Mesendoderm (in vitro differentiated cells): ENCODE measurements at regions not wholly inside any gene's neighbourhood (a gene's known extent, or its start where the extent isn't known, plus 50 kb on each side); places are given as distances from the start of the nearest gene placed in this dataset.
"Not testable (repeated sequence)": the region's sequence is repeated elsewhere in the genome, so short reads cannot be mapped to it uniquely, and the experiment has no call there.

Experiments used
- DNase-seq: peaks from one replicate; pipeline ENCODE4 v3.0.0; 2013
- H2AK5ac ChIP-seq: 2 replicates; pipeline ENCODE4 v1.6.1; 2013; ENCODE audit warnings: low read length, inconsistent platforms
- H2BK120ac ChIP-seq: 2 replicates; pipeline ENCODE4 v1.6.1; 2013; ENCODE audit warnings: low read depth, mild to moderate bottlenecking, low read length, moderate library complexity, mixed read lengths
- H2BK15ac ChIP-seq: replicated peaks from 2 replicates; pipeline ENCODE4 v1.6.1; 2013; ENCODE audit warnings: low read depth, mild to moderate bottlenecking, moderate library complexity
- H2BK5ac ChIP-seq: 2 replicates; pipeline ENCODE4 v1.6.1; 2013; ENCODE audit warnings: low read length, inconsistent platforms
- H3K18ac ChIP-seq: 2 replicates; pipeline ENCODE4 v1.6.1; 2013; ENCODE audit warnings: mild to moderate bottlenecking, low read length, mixed read lengths
- H3K23ac ChIP-seq: one replicate; pipeline ENCODE4 v1.6.1; 2013; ENCODE audit warnings: low read length
- H3K27ac ChIP-seq: 2 replicates; pipeline ENCODE4 v1.5.1; 2013; ENCODE audit warnings: low read depth, mild to moderate bottlenecking, inconsistent platforms, low read length, moderate library complexity
- H3K27me3 ChIP-seq: 2 replicates; pipeline ENCODE4 v1.6.1; 2013; ENCODE audit warnings: low read length, control low read depth, mild to moderate bottlenecking, inconsistent platforms; ENCODE audit not compliant: insufficient read depth, poor library complexity
- H3K36me3 ChIP-seq: 2 replicates; pipeline ENCODE4 v1.6.1; 2013; ENCODE audit warnings: low read length, inconsistent platforms; ENCODE audit not compliant: control insufficient read depth, insufficient read depth
- H3K4ac ChIP-seq: one replicate; pipeline ENCODE4 v1.6.1; 2013; ENCODE audit warnings: low read depth, mild to moderate bottlenecking, low read length, moderate library complexity
- H3K4me1 ChIP-seq: 2 replicates; pipeline ENCODE4 v1.6.1; 2013; ENCODE audit warnings: low read depth, low read length, inconsistent platforms; ENCODE audit not compliant: control insufficient read depth
- H3K4me2 ChIP-seq: 2 replicates; pipeline ENCODE4 v1.6.1; 2013; ENCODE audit warnings: low read length
- H3K4me3 ChIP-seq: 2 replicates; pipeline ENCODE4 v1.5.1; 2013; ENCODE audit warnings: mild to moderate bottlenecking, low read length
- H3K56ac ChIP-seq: one replicate; pipeline ENCODE4 v1.6.1; 2013; ENCODE audit warnings: low read length
- H3K79me1 ChIP-seq: 2 replicates; pipeline ENCODE4 v1.6.1; 2013; ENCODE audit warnings: low read length, inconsistent platforms
- H3K79me2 ChIP-seq: 2 replicates; pipeline ENCODE4 v1.6.1; 2013; ENCODE audit warnings: mild to moderate bottlenecking, low read length; ENCODE audit not compliant: control insufficient read depth, insufficient read depth
- H3K9ac ChIP-seq: 2 replicates; pipeline ENCODE4 v1.6.1; 2013; ENCODE audit warnings: low read length, inconsistent platforms
- H4K5ac ChIP-seq: one replicate; pipeline ENCODE4 v1.6.1; 2013; ENCODE audit warnings: low read length
- H4K8ac ChIP-seq: one replicate; pipeline ENCODE4 v1.6.1; 2013; ENCODE audit warnings: low read depth, mild to moderate bottlenecking, control low read depth, low read length, moderate library complexity
- WGBS: extraction: QIAGEN DNeasy Blood & Tissue Kit; methylation state at CpG from one replicate; pipeline ENCODE4 v1.1.7; 2013; ENCODE audit warnings: low lambda C conversion rate, missing lambda C conversion rate; ENCODE audit not compliant: insufficient coverage; ENCODE audit errors: extremely low coverage; 5-methylcytosine and 5-hydroxymethylcytosine counted together

GRCh38 chr4:138790706-138791340, 224.8 kb upstream of the NOCT start:
- Histone ChIP-seq H2BK120ac (no peak overlapping the region), H3K9ac (no peak overlapping the region), H4K5ac (no peak overlapping the region), H3K18ac (no peak overlapping the region), H3K56ac (no peak overlapping the region), H3K4me3 (no peak overlapping the region), H2BK5ac (no peak overlapping the region), H3K27me3 (no peaks in the 10 kb centered on the region), H3K79me2 (no peaks in the 10 kb centered on the region), H3K79me1 (no peaks in the 10 kb centered on the region), H4K8ac (no peak overlapping the region), H3K36me3 (no peaks in the 10 kb centered on the region), H3K23ac (no peak overlapping the region), H3K4me2 (no peak overlapping the region), H3K4ac (no peak overlapping the region), H3K27ac (no peak overlapping the region), H3K4me1 (peaks cover 4% of the 10 kb centered on the region), H2AK5ac (no peak overlapping the region), H2BK15ac (no peak overlapping the region)
- DNase-seq, result no peak
- WGBS, result no CpG with 5 or more reads among the region's 3 CpGs

- no peak overlapping the region for H3K27ac ChIP-seq
- no peaks in the 10 kb centered on the region for H3K79me2 ChIP-seq
- H2BK5ac ChIP-seq, result no peak overlapping the region
- no peak for DNase-seq
- WGBS, result no CpG with 5 or more reads among the region's 5 CpGs
- no peak overlapping the region for H3K4me2 ChIP-seq
- H3K4me3 ChIP-seq, result no peak overlapping the region
- H4K8ac ChIP-seq, result no peak overlapping the region
- H2BK15ac ChIP-seq, result no peak overlapping the region
- H3K79me1 ChIP-seq, result no peaks in the 10 kb centered on the region
- no peaks in the 10 kb centered on the region for H3K27me3 ChIP-seq
- H3K23ac ChIP-seq, result no peak overlapping the region
- no peak overlapping the region for H2BK120ac ChIP-seq
- H3K4ac ChIP-seq, result no peak overlapping the region
- H3K36me3 ChIP-seq, result no peaks in the 10 kb centered on the region
- H4K5ac ChIP-seq, result no peak overlapping the region
- no peak overlapping the region for H3K9ac ChIP-seq
- no peak overlapping the region for H3K18ac ChIP-seq
- no peak overlapping the region for H2AK5ac ChIP-seq
- peaks cover 4% of the 10 kb centered on the region for H3K4me1 ChIP-seq
- H3K56ac ChIP-seq, result no peak overlapping the region
Measured at GRCh38 chr4:138789796-138790195, 225.8 kb upstream of the NOCT start.

- Histone ChIP-seq H3K18ac (no peak overlapping the region), H3K9ac (no peak overlapping the region), H2BK120ac (no peak overlapping the region), H3K4me3 (no peak overlapping the region), H3K4ac (no peak overlapping the region), H2BK5ac (no peak overlapping the region), H3K4me2 (no peak overlapping the region), H3K36me3 (no peaks in the 10 kb centered on the region), H2AK5ac (no peak overlapping the region), H4K8ac (no peak overlapping the region), H3K56ac (no peak overlapping the region), H3K27ac (no peak overlapping the region), H3K4me1 (peaks cover 4% of the 10 kb centered on the region), H3K79me2 (no peaks in the 10 kb centered on the region), H3K27me3 (no peaks in the 10 kb centered on the region), H3K79me1 (no peaks in the 10 kb centered on the region), H3K23ac (no peak overlapping the region), H4K5ac (no peak overlapping the region), H2BK15ac (no peak overlapping the region)
- no peak for DNase-seq
- WGBS, result no CpG with 5 or more reads among the region's 5 CpGs
Measured at GRCh38 chr4:138788857-138789256, 226.7 kb upstream of the NOCT start.

- Histone ChIP-seq H3K23ac (no peak overlapping the region), H4K8ac (no peak overlapping the region), H2BK120ac (no peak overlapping the region), H3K4me3 (no peak overlapping the region), H3K18ac (no peak overlapping the region), H3K9ac (no peak overlapping the region), H3K4me1 (peaks cover 4% of the 10 kb centered on the region), H3K79me2 (no peaks in the 10 kb centered on the region), H3K36me3 (no peaks in the 10 kb centered on the region), H3K4me2 (no peak overlapping the region), H3K4ac (no peak overlapping the region), H2AK5ac (no peak overlapping the region), H3K27ac (no peak overlapping the region), H2BK15ac (no peak overlapping the region), H2BK5ac (no peak overlapping the region), H4K5ac (no peak overlapping the region), H3K56ac (no peak overlapping the region), H3K79me1 (no peaks in the 10 kb centered on the region), H3K27me3 (no peaks in the 10 kb centered on the region)
- no peak for DNase-seq
- WGBS, result no CpG with 5 or more reads among the region's 1 CpG
Measured at GRCh38 chr4:138788267-138788790, 227.3 kb upstream of the NOCT start.

- not testable (repeated sequence) for H2AK5ac ChIP-seq, H3K9ac ChIP-seq, H3K79me1 ChIP-seq, H3K56ac ChIP-seq, H3K18ac ChIP-seq, H3K27me3 ChIP-seq, H2BK15ac ChIP-seq, H2BK120ac ChIP-seq, H2BK5ac ChIP-seq, H3K4ac ChIP-seq, H4K5ac ChIP-seq, H3K27ac ChIP-seq, H3K36me3 ChIP-seq, H3K23ac ChIP-seq, DNase-seq, H3K4me3 ChIP-seq, H3K4me1 ChIP-seq, H3K4me2 ChIP-seq, H4K8ac ChIP-seq, H3K79me2 ChIP-seq
- WGBS, result no CpG with 5 or more reads among the region's 2 CpGs
Measured at GRCh38 chr4:138779761-138780160, 235.8 kb upstream of the NOCT start.

GRCh38 chr4:138775890-138776289, 239.7 kb upstream of the NOCT start:
- Histone ChIP-seq H3K36me3 (no peaks in the 10 kb centered on the region), H3K4me3 (no peak overlapping the region), H3K4ac (no peak overlapping the region), H3K27me3 (peaks cover 3% of the 10 kb centered on the region), H3K4me2 (no peak overlapping the region), H4K5ac (no peak overlapping the region), H3K23ac (no peak overlapping the region), H3K18ac (no peak overlapping the region), H3K9ac (no peak overlapping the region), H2BK120ac (no peak overlapping the region), H2BK5ac (no peak overlapping the region), H3K27ac (no peak overlapping the region), H3K4me1 (no peaks in the 10 kb centered on the region), H3K56ac (no peak overlapping the region), H2BK15ac (no peak overlapping the region), H3K79me2 (no peaks in the 10 kb centered on the region), H2AK5ac (no peak overlapping the region), H3K79me1 (no peaks in the 10 kb centered on the region), H4K8ac (no peak overlapping the region)
- no CpG with 5 or more reads among the region's 6 CpGs for WGBS
- DNase-seq, result peak; percentile 18
